ENCODE measurements at regions not wholly inside any gene's neighbourhood (a gene's known extent, or its start where the extent isn't known, plus 50 kb on each side); places are given as distances from the start of the nearest gene placed in this dataset.

- TF ChIP-seq, protein P1, sequence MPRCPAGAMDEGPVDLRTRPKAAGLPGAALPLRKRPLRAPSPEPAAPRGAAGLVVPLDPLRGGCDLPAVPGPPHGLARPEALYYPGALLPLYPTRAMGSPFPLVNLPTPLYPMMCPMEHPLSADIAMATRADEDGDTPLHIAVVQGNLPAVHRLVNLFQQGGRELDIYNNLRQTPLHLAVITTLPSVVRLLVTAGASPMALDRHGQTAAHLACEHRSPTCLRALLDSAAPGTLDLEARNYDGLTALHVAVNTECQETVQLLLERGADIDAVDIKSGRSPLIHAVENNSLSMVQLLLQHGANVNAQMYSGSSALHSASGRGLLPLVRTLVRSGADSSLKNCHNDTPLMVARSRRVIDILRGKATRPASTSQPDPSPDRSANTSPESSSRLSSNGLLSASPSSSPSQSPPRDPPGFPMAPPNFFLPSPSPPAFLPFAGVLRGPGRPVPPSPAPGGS (IDR thresholded peaks at IDR 0.05; ENCODE audit: borderline replicate concordance, insufficient read depth, low read depth, low read length, poor library complexity, severe bottlenecking): no peak
- no peak for TF ChIP-seq TBL1XR1 (IDR thresholded peaks at IDR 0.05; ENCODE audit: low read depth, low read length)
- no peak for TF ChIP-seq SIN3A (IDR thresholded peaks at IDR 0.05; ENCODE audit: low read depth, low read length)
- TF ChIP-seq CHD4 (IDR thresholded peaks at IDR 0.05): no peak
- no peak for TF ChIP-seq GATAD2B (conservative IDR thresholded peaks at IDR 0.05; ENCODE audit: low read depth)
- TF ChIP-seq DPF2 (IDR thresholded peaks at IDR 0.05): peak; percentile 22; the same call in 1 of the 2 replicates
- TF ChIP-seq, protein P2, sequence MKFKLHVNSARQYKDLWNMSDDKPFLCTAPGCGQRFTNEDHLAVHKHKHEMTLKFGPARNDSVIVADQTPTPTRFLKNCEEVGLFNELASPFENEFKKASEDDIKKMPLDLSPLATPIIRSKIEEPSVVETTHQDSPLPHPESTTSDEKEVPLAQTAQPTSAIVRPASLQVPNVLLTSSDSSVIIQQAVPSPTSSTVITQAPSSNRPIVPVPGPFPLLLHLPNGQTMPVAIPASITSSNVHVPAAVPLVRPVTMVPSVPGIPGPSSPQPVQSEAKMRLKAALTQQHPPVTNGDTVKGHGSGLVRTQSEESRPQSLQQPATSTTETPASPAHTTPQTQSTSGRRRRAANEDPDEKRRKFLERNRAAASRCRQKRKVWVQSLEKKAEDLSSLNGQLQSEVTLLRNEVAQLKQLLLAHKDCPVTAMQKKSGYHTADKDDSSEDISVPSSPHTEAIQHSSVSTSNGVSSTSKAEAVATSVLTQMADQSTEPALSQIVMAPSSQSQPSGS (IDR thresholded peaks at IDR 0.05; ENCODE audit: low read length): no peak
- no peak for TF ChIP-seq SIX5 (IDR thresholded peaks at IDR 0.05; ENCODE audit: low read depth, low read length, severe bottlenecking)
- TF ChIP-seq EZH2 (IDR thresholded peaks at IDR 0.05; ENCODE audit: borderline replicate concordance, control insufficient read depth, low read depth, low read length): no peak
- no peak for TF ChIP-seq RAD51 (IDR thresholded peaks at IDR 0.05)
- no peak for TF ChIP-seq ZBED1 (IDR thresholded peaks at IDR 0.05; ENCODE audit: borderline replicate concordance)
- TF ChIP-seq ZNF274 (IDR thresholded peaks at IDR 0.05; ENCODE audit: insufficient read depth, insufficient read length): no peak
- TF ChIP-seq RFX5 (IDR thresholded peaks at IDR 0.05; ENCODE audit: low read depth, low read length): no peak
- TF ChIP-seq EED (IDR thresholded peaks at IDR 0.05; ENCODE audit: low read depth): no peak
- no peak for TF ChIP-seq ESRRA (IDR thresholded peaks at IDR 0.05; ENCODE audit: low read length)
- no peak for TF ChIP-seq CBX5 (IDR thresholded peaks at IDR 0.05; ENCODE audit: low read depth)
- no peak for TF ChIP-seq SUPT20H (IDR thresholded peaks at IDR 0.05; ENCODE audit: borderline replicate concordance, control insufficient read depth, low read depth, low read length)
- TF ChIP-seq BACH1 (IDR thresholded peaks at IDR 0.05; ENCODE audit: borderline replicate concordance): no peak
- no peak for TF ChIP-seq SP1 (IDR thresholded peaks at IDR 0.05; ENCODE audit: low read depth, low read length)
- TF ChIP-seq ASH2L (IDR thresholded peaks at IDR 0.05; ENCODE audit: borderline replicate concordance, low read depth): no peak
- TF ChIP-seq, protein P3, sequence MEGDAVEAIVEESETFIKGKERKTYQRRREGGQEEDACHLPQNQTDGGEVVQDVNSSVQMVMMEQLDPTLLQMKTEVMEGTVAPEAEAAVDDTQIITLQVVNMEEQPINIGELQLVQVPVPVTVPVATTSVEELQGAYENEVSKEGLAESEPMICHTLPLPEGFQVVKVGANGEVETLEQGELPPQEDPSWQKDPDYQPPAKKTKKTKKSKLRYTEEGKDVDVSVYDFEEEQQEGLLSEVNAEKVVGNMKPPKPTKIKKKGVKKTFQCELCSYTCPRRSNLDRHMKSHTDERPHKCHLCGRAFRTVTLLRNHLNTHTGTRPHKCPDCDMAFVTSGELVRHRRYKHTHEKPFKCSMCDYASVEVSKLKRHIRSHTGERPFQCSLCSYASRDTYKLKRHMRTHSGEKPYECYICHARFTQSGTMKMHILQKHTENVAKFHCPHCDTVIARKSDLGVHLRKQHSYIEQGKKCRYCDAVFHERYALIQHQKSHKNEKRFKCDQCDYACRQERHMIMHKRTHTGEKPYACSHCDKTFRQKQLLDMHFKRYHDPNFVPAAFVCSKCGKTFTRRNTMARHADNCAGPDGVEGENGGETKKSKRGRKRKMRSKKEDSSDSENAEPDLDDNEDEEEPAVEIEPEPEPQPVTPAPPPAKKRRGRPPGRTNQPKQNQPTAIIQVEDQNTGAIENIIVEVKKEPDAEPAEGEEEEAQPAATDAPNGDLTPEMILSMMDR (IDR thresholded peaks at IDR 0.05 in 2 of 3, conservative IDR thresholded peaks at IDR 0.05 in 1 of 3; ENCODE audit: control insufficient read depth in 2 of 3, extremely low read depth in 1 of 3, insufficient read depth in 1 of 3, low read depth in 3 of 3, low read length in 3 of 3): peak; percentile 12 to 57 (median 18); a peak in 3 of 6 replicates
- TF ChIP-seq SREBF1 (IDR thresholded peaks at IDR 0.05; ENCODE audit: low read length): no peak
- TF ChIP-seq SUZ12 (IDR thresholded peaks at IDR 0.05; ENCODE audit: unreplicated experiment): no peak
- peak; percentile 58; the same call in 1 of the 2 replicates for TF ChIP-seq SMARCA5 (IDR thresholded peaks at IDR 0.05)
- peak; percentile 21 to 30; a peak in 2 of 4 replicates for TF ChIP-seq IKZF2 (IDR thresholded peaks at IDR 0.05)
- TF ChIP-seq IRF4 (IDR thresholded peaks at IDR 0.05; ENCODE audit: low read depth, low read length): no peak
These were observed 182.7 kb upstream of the TMPO start (continued) for GRCh38 chr12:98332642-98333041.
